ENCODE measurements at regions not wholly inside any gene's neighbourhood (a gene's known extent, or its start where the extent isn't known, plus 50 kb on each side); places are given as distances from the start of the nearest gene placed in this dataset.

DNA sequence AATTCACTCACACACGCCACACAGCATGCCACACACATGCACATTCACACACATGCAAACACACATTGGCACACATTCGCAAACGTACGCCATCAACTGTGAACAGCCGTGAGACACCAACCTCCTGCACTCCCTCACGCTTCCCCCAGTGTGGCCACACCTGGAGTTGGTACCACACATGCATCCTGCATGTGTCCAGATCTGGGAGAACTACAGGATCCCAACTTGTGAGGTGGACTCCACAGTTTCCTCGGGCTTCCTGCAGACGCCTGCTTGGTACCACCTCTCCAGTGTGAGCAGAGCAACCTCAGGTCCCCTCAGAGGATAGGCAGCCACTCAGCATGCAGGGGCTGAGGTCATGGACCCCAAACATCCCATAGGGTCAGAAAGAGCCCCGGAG lies 239.0 kb downstream of the EIPR1 start:
- H3K9me3 ChIP-seq (ENCODE audit: control insufficient read depth in 1 of 2, insufficient read depth in 1 of 2, low read depth in 1 of 2, low read length in 2 of 2) = no peaks in the 10 kb centered on the region; a peak in 1 of 4 replicates
- BruUV-seq (replicated peaks) = no TSS peak
- DNase-seq (ENCODE audit: low read depth, low spot score) (no peak), ATAC-seq (no peak)
- no peaks in the 10 kb centered on the region for H3K4me1 ChIP-seq (ENCODE audit: control insufficient read depth in 1 of 2, insufficient read depth in 2 of 2, low read length in 2 of 2)
- H3K4me3 ChIP-seq (replicated peaks in 1 of 2; ENCODE audit: low read depth in 1 of 2, low read length in 2 of 2) = no peak overlapping the region
- no peak overlapping the region for H3K9ac ChIP-seq (ENCODE audit: low read length)
- TF ChIP-seq ZFX (IDR thresholded peaks at IDR 0.05) (no peak), YY1 (IDR thresholded peaks at IDR 0.05; ENCODE audit: extremely low read depth, insufficient replicate concordance, low read depth, low read length) (no peak), ZNF274 (IDR thresholded peaks at IDR 0.05; ENCODE audit: low read depth, low read length) (no peak), POLR2AphosphoS5 (IDR thresholded peaks at IDR 0.05; ENCODE audit: low read depth, low read length) (no peak), FOSL1 (IDR thresholded peaks at IDR 0.05; ENCODE audit: low read depth) (no peak)
- H2AFZ ChIP-seq (ENCODE audit: low read depth, low read length, poor library complexity, severe bottlenecking) = no peak overlapping the region
- H3K27me3 ChIP-seq (ENCODE audit: insufficient read depth, low read length) = no peaks in the 10 kb centered on the region
- H3K4me2 ChIP-seq (ENCODE audit: low read length) = no peak overlapping the region
- RAD21 ChIA-PET (ENCODE audit: low non-redundant PET in 1 of 2, low total read pairs in 2 of 2, uncharacterized antibody in 2 of 2, unreplicated experiment in 2 of 2) = no interaction called here
- H3K27ac ChIP-seq (ENCODE audit: low read depth, low read length) = no peak overlapping the region
- H3K36me3 ChIP-seq (ENCODE audit: control insufficient read depth in 1 of 2, insufficient read depth in 2 of 2, low read length in 2 of 2) = no peaks in the 10 kb centered on the region
- CTCF ChIA-PET = no interaction called here
- POLR2A ChIA-PET = no interaction called here
- intact Hi-C loops (cut with micrococcal nuclease) = no loop called here
- H4K20me1 ChIP-seq (ENCODE audit: insufficient read depth) = no peaks in the 10 kb centered on the region
- no peaks in the 10 kb centered on the region for H3K9me2 ChIP-seq (ENCODE audit: insufficient read depth)
- H3K79me2 ChIP-seq (ENCODE audit: insufficient read depth, low read length) = no peaks in the 10 kb centered on the region

DNA sequence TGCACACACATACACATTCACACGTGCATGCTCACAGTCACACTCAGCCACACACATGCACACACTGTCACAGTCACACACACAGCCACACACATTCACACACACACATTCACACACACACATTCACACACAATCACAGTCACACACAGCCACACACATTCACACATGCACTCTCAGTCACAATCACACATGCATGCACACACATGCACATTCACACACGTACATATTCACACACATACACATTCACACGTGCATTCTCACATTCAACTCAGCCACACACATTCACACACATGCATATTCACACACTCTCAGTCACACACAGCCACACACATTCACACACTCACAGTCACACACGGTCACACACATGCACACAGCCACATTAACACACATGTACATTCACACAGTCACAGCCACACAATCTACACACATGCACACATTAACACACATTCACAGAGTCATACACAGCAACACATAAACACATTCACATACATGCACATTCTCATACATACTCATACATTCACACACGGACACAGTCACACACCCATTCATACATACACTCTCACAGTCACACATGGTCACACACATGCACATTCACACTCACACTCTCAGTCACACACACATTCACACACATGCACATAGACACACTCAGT lies 239.8 kb downstream of the EIPR1 start:
- ATAC-seq (no peak), DNase-seq (ENCODE audit: low read depth, low spot score) (no peak)
- no peaks in the 10 kb centered on the region for H3K4me1 ChIP-seq (ENCODE audit: control insufficient read depth in 1 of 2, insufficient read depth in 2 of 2, low read length in 2 of 2)
- ChIA-PET RAD21 (ENCODE audit: low non-redundant PET in 1 of 2, low total read pairs in 2 of 2, uncharacterized antibody in 2 of 2, unreplicated experiment in 2 of 2) (no interaction called here), CTCF (no interaction called here), POLR2A (no interaction called here)
- H2AFZ ChIP-seq (ENCODE audit: low read depth, low read length, poor library complexity, severe bottlenecking) = no peak overlapping the region
- H3K27me3 ChIP-seq (ENCODE audit: insufficient read depth, low read length) = no peaks in the 10 kb centered on the region
- no peaks in the 10 kb centered on the region for H3K9me2 ChIP-seq (ENCODE audit: insufficient read depth)
- H4K20me1 ChIP-seq (ENCODE audit: insufficient read depth) = no peaks in the 10 kb centered on the region
- intact Hi-C loops (cut with micrococcal nuclease) = no loop called here
- TF ChIP-seq SIN3A (IDR thresholded peaks at IDR 0.05; ENCODE audit: low read depth) (no peak), CEBPB (IDR thresholded peaks at IDR 0.05; ENCODE audit: low read depth) (no peak), FOSL1 (IDR thresholded peaks at IDR 0.05; ENCODE audit: low read depth) (no peak), SP1 (IDR thresholded peaks at IDR 0.05; ENCODE audit: low read depth) (no peak), EZH2phosphoT487 (IDR thresholded peaks at IDR 0.05; ENCODE audit: borderline replicate concordance) (no peak), JUND (IDR thresholded peaks at IDR 0.05) (no peak), CBX3 (IDR thresholded peaks at IDR 0.05; ENCODE audit: low read depth) (no peak), POLR2A (IDR thresholded peaks at IDR 0.05; ENCODE audit: borderline replicate concordance, extremely low read depth, insufficient read depth, insufficient read length) (no peak), TCF7L2 (IDR thresholded peaks at IDR 0.05; ENCODE audit: borderline replicate concordance, extremely low read depth, insufficient read depth, insufficient read length) (no peak)
- TF ChIP-seq, protein P1, sequence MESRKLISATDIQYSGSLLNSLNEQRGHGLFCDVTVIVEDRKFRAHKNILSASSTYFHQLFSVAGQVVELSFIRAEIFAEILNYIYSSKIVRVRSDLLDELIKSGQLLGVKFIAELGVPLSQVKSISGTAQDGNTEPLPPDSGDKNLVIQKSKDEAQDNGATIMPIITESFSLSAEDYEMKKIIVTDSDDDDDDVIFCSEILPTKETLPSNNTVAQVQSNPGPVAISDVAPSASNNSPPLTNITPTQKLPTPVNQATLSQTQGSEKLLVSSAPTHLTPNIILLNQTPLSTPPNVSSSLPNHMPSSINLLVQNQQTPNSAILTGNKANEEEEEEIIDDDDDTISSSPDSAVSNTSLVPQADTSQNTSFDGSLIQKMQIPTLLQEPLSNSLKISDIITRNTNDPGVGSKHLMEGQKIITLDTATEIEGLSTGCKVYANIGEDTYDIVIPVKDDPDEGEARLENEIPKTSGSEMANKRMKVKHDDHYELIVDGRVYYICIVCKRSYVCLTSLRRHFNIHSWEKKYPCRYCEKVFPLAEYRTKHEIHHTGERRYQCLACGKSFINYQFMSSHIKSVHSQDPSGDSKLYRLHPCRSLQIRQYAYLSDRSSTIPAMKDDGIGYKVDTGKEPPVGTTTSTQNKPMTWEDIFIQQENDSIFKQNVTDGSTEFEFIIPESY (IDR thresholded peaks at IDR 0.05; ENCODE audit: extremely low read depth, insufficient replicate concordance, low read length) = no peak
- TF ChIP-seq, protein P2, sequence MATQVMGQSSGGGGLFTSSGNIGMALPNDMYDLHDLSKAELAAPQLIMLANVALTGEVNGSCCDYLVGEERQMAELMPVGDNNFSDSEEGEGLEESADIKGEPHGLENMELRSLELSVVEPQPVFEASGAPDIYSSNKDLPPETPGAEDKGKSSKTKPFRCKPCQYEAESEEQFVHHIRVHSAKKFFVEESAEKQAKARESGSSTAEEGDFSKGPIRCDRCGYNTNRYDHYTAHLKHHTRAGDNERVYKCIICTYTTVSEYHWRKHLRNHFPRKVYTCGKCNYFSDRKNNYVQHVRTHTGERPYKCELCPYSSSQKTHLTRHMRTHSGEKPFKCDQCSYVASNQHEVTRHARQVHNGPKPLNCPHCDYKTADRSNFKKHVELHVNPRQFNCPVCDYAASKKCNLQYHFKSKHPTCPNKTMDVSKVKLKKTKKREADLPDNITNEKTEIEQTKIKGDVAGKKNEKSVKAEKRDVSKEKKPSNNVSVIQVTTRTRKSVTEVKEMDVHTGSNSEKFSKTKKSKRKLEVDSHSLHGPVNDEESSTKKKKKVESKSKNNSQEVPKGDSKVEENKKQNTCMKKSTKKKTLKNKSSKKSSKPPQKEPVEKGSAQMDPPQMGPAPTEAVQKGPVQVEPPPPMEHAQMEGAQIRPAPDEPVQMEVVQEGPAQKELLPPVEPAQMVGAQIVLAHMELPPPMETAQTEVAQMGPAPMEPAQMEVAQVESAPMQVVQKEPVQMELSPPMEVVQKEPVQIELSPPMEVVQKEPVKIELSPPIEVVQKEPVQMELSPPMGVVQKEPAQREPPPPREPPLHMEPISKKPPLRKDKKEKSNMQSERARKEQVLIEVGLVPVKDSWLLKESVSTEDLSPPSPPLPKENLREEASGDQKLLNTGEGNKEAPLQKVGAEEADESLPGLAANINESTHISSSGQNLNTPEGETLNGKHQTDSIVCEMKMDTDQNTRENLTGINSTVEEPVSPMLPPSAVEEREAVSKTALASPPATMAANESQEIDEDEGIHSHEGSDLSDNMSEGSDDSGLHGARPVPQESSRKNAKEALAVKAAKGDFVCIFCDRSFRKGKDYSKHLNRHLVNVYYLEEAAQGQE (IDR thresholded peaks at IDR 0.05; ENCODE audit: low read depth) = no peak
- TF ChIP-seq, protein P3, sequence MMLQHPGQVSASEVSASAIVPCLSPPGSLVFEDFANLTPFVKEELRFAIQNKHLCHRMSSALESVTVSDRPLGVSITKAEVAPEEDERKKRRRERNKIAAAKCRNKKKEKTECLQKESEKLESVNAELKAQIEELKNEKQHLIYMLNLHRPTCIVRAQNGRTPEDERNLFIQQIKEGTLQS (IDR thresholded peaks at IDR 0.05) = no peak
- no peaks in the 10 kb centered on the region; a peak in 1 of 4 replicates for H3K9me3 ChIP-seq (ENCODE audit: control insufficient read depth in 1 of 2, insufficient read depth in 1 of 2, low read depth in 1 of 2, low read length in 2 of 2)
- no peaks in the 10 kb centered on the region for H3K36me3 ChIP-seq (ENCODE audit: control insufficient read depth in 1 of 2, insufficient read depth in 2 of 2, low read length in 2 of 2)
- H3K9ac ChIP-seq (ENCODE audit: low read length) = no peak overlapping the region
- no peak overlapping the region for H3K4me3 ChIP-seq (replicated peaks in 1 of 2; ENCODE audit: low read depth in 1 of 2, low read length in 2 of 2)
- H3K27ac ChIP-seq (ENCODE audit: low read depth, low read length) = no peak overlapping the region
- H3K79me2 ChIP-seq (ENCODE audit: insufficient read depth, low read length) = no peaks in the 10 kb centered on the region
- BruUV-seq (replicated peaks) = no TSS peak
- H3K4me2 ChIP-seq (ENCODE audit: low read length) = no peak overlapping the region

Measured in HCT116 (cell line).